GM12891 (cell line): ENCODE measurements at regions not wholly inside any gene's neighbourhood (a gene's known extent, or its start where the extent isn't known, plus 50 kb on each side); places are given as distances from the start of the nearest gene placed in this dataset.

ENCODE experiments used
- PAX5 ChIP-seq: IDR thresholded peaks from 2 replicates; pipeline ENCODE4 v1.6.1; 2011; ENCODE audit warnings: low read length, moderate library complexity, mild to moderate bottlenecking; ENCODE audit not compliant: insufficient read depth, severe bottlenecking
- POLR2A ChIP-seq: IDR thresholded peaks from 2 replicates; pipeline ENCODE4 v1.6.1; 2011; ENCODE audit warnings: low read depth, low read length, control low read depth
- POLR2AphosphoS5 ChIP-seq: IDR thresholded peaks from 2 replicates; pipeline ENCODE4 v1.6.1; 2011; ENCODE audit warnings: low read depth, low read length, control low read depth
- POU2F2 ChIP-seq: IDR thresholded peaks from 2 replicates; pipeline ENCODE4 v1.6.1; 2011; ENCODE audit warnings: low read depth, mild to moderate bottlenecking, control low read depth, low read length, moderate library complexity
- SPI1 ChIP-seq: IDR thresholded peaks from 2 replicates; pipeline ENCODE4 v1.6.1; 2011; ENCODE audit warnings: low read depth, low read length, control low read depth
- TAF1 ChIP-seq: IDR thresholded peaks from 2 replicates; pipeline ENCODE4 v1.6.1; 2011; ENCODE audit warnings: low read depth, low read length, control low read depth

GRCh38 chr2:133624551-133624950, 56.3 kb upstream of the NCKAP5 start:
- TF ChIP-seq POLR2AphosphoS5: no peak
- TF ChIP-seq TAF1: no peak
- no peak for TF ChIP-seq SPI1
- TF ChIP-seq POLR2A: no peak
- no peak for TF ChIP-seq POU2F2
- TF ChIP-seq PAX5: no peak
